IMR-90 (cell line): ENCODE measurements at regions not wholly inside any gene's neighbourhood (a gene's known extent, or its start where the extent isn't known, plus 50 kb on each side); places are given as distances from the start of the nearest gene placed in this dataset.

Experiments used
- CHD1 ChIP-seq: IDR thresholded peaks from 2 replicates; pipeline ENCODE4 v1.6.1; 2012; ENCODE audit warnings: low read depth, low read length, improper control_type of control experiment
- MAFK ChIP-seq: IDR thresholded peaks from 2 replicates; pipeline ENCODE4 v1.6.1; 2012; ENCODE audit warnings: low read depth, low read length, improper control_type of control experiment
- MAZ ChIP-seq: IDR thresholded peaks from 2 replicates; pipeline ENCODE4 v1.6.1; 2012; ENCODE audit warnings: low read depth, mild to moderate bottlenecking, low read length, improper control_type of control experiment, moderate library complexity, borderline replicate concordance
- MXI1 ChIP-seq: IDR thresholded peaks from 2 replicates; pipeline ENCODE4 v1.6.1; 2012; ENCODE audit warnings: low read depth, mild to moderate bottlenecking, low read length, moderate library complexity, borderline replicate concordance
- POLR2A ChIP-seq: IDR thresholded peaks from 2 replicates; pipeline ENCODE4 v1.6.1; 2012; ENCODE audit warnings: mild to moderate bottlenecking, low read depth, low read length
- RAD21 ChIP-seq: IDR thresholded peaks from 2 replicates; pipeline ENCODE4 v1.6.1; 2012; ENCODE audit warnings: low read length, improper control_type of control experiment
- RCOR1 ChIP-seq: IDR thresholded peaks from 2 replicates; pipeline ENCODE4 v1.6.1; 2012; ENCODE audit warnings: mild to moderate bottlenecking, low read length, improper control_type of control experiment; ENCODE audit not compliant: insufficient replicate concordance
- SMC3 ChIP-seq: fragments of 150-350 bp; IDR thresholded peaks from 2 replicates; pipeline ENCODE4 v1.6.1; 2016; ENCODE audit warnings: low read depth, mild to moderate bottlenecking, antibody characterized with exemption, low read length, moderate library complexity
- USF2 ChIP-seq: fragments of 150-350 bp; IDR thresholded peaks from 2 replicates; pipeline ENCODE4 v1.6.1; 2017; ENCODE audit warnings: mild to moderate bottlenecking, antibody characterized with exemption, low read length, low read depth
- TF ChIP-seq, protein P1 (sequence below): conservative IDR thresholded peaks from 2 replicates; pipeline ENCODE4 v1.5.1; 2012; ENCODE audit warnings: mild to moderate bottlenecking, low read depth, low read length, improper control_type of control experiment
- TF ChIP-seq, protein P2 (sequence below): fragments of 150-350 bp; IDR thresholded peaks from 2 replicates; pipeline ENCODE4 v1.6.1; 2016; ENCODE audit warnings: low read depth, mild to moderate bottlenecking, low read length, moderate library complexity, borderline replicate concordance

DNA sequence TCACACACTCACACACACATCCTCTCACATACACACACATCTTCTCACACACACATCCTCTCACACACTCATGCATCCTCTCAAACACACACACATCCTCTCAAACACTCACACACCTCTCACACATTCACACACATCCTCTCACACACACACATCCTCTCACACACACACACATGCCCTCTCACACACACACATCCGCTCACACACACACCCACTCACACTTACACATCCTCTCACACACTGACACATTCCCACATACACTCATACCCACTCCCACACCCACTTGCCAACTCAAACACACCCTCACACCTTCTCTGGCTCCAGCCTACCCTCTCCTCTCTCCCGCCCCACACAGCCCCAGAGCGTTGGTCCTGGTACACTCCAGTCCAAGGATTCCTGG lies 127.9 kb upstream of the SLC30A5 start:
- TF ChIP-seq POLR2A = no peak
- TF ChIP-seq RAD21 = no peak
- TF ChIP-seq, protein P1, sequence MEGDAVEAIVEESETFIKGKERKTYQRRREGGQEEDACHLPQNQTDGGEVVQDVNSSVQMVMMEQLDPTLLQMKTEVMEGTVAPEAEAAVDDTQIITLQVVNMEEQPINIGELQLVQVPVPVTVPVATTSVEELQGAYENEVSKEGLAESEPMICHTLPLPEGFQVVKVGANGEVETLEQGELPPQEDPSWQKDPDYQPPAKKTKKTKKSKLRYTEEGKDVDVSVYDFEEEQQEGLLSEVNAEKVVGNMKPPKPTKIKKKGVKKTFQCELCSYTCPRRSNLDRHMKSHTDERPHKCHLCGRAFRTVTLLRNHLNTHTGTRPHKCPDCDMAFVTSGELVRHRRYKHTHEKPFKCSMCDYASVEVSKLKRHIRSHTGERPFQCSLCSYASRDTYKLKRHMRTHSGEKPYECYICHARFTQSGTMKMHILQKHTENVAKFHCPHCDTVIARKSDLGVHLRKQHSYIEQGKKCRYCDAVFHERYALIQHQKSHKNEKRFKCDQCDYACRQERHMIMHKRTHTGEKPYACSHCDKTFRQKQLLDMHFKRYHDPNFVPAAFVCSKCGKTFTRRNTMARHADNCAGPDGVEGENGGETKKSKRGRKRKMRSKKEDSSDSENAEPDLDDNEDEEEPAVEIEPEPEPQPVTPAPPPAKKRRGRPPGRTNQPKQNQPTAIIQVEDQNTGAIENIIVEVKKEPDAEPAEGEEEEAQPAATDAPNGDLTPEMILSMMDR = no peak
- TF ChIP-seq MAZ = no peak
- TF ChIP-seq MXI1 = no peak
- TF ChIP-seq CHD1 = no peak
- no peak for TF ChIP-seq MAFK
- no peak for TF ChIP-seq SMC3
- no peak for TF ChIP-seq RCOR1
- TF ChIP-seq, protein P2, sequence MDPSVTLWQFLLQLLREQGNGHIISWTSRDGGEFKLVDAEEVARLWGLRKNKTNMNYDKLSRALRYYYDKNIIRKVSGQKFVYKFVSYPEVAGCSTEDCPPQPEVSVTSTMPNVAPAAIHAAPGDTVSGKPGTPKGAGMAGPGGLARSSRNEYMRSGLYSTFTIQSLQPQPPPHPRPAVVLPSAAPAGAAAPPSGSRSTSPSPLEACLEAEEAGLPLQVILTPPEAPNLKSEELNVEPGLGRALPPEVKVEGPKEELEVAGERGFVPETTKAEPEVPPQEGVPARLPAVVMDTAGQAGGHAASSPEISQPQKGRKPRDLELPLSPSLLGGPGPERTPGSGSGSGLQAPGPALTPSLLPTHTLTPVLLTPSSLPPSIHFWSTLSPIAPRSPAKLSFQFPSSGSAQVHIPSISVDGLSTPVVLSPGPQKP = no peak
- no peak for TF ChIP-seq USF2
